GM19372 (cell line): ENCODE measurements at regions not wholly inside any gene's neighbourhood (a gene's known extent, or its start where the extent isn't known, plus 50 kb on each side); places are given as distances from the start of the nearest gene placed in this dataset.

Source experiments
- ATAC-seq: cut with Tn5 transposase; IDR thresholded peaks from one replicate; pipeline ENCODE4 v1.9.1; 2021; ENCODE audit warnings: mild to moderate bottlenecking, low read depth, moderate library complexity; ENCODE audit not compliant: unreplicated experiment

- ATAC-seq, result no peak
Measured at GRCh38 chr10:44201656-44202055, 183.2 kb downstream of the CXCL12 start.

- no peak for ATAC-seq
Measured at GRCh38 chr10:44201011-44201410, 183.9 kb downstream of the CXCL12 start.

- no peak for ATAC-seq
Measured at GRCh38 chr10:44199991-44200655, 184.8 kb downstream of the CXCL12 start.

- ATAC-seq, result no peak
Measured at GRCh38 chr10:44199267-44199666, 185.6 kb downstream of the CXCL12 start.

GRCh38 chr10:44198780-44199097 is 186.2 kb downstream of the CXCL12 start:
- ATAC-seq, result no peak

- ATAC-seq, result no peak
Measured at GRCh38 chr10:44198096-44198779, 186.7 kb downstream of the CXCL12 start.

GRCh38 chr10:44197646-44198045 is 187.3 kb downstream of the CXCL12 start:
- ATAC-seq, result no peak

GRCh38 chr10:44196336-44196735 is 188.6 kb downstream of the CXCL12 start:
- ATAC-seq, result no peak

- no peak for ATAC-seq
Measured at GRCh38 chr10:44196008-44196320, 188.9 kb downstream of the CXCL12 start.

- ATAC-seq, result no peak
Measured at GRCh38 chr10:44195112-44196007, 189.5 kb downstream of the CXCL12 start.

- ATAC-seq, result no peak
Measured at GRCh38 chr10:44194435-44194834, 190.5 kb downstream of the CXCL12 start.

- no peak for ATAC-seq
Measured at GRCh38 chr10:44193567-44194220, 191.2 kb downstream of the CXCL12 start.

- ATAC-seq, result no peak
Measured at GRCh38 chr10:44193166-44193565, 191.7 kb downstream of the CXCL12 start.

- ATAC-seq, result no peak
Measured at GRCh38 chr10:44192435-44192834, 192.5 kb downstream of the CXCL12 start.

GRCh38 chr10:44190541-44190940 is 194.4 kb downstream of the CXCL12 start:
- no peak for ATAC-seq

GRCh38 chr10:44186821-44187220 is 198.1 kb downstream of the CXCL12 start:
- no peak for ATAC-seq

GRCh38 chr10:44186150-44186549 is 198.7 kb downstream of the CXCL12 start:
- ATAC-seq, result no peak

GRCh38 chr10:44185315-44185666 is 199.6 kb downstream of the CXCL12 start:
- no peak for ATAC-seq

GRCh38 chr10:44184633-44185314 is 200.1 kb downstream of the CXCL12 start:
- ATAC-seq, result no peak
